Bronchial epithelial cell (primary cell): ENCODE measurements at regions not wholly inside any gene's neighbourhood (a gene's known extent, or its start where the extent isn't known, plus 50 kb on each side); places are given as distances from the start of the nearest gene placed in this dataset.

ENCODE experiments used
- DNase-seq: peaks from one replicate; pipeline ENCODE4 v3.0.0-alpha.2; 2010; ENCODE audit warnings: low read depth
- FAIRE-seq: peaks from 2 replicates; lab custom pipeline; 2011; peaks lifted over from hg19 to GRCh38; lab: Jason Lieb, UNC
- H3K27me3 ChIP-seq: 2 replicates; pipeline ENCODE4 v1.5.1; 2011; ENCODE audit warnings: low read length; ENCODE audit not compliant: control insufficient read depth, insufficient read depth
- H3K36me3 ChIP-seq: 2 replicates; pipeline ENCODE4 v1.5.1; 2011; ENCODE audit warnings: low read length; ENCODE audit not compliant: control insufficient read depth, insufficient read depth
- H3K4me3 ChIP-seq: 2 replicates; pipeline ENCODE4 v1.5.1; 2011; ENCODE audit warnings: mild to moderate bottlenecking, low read depth, low read length, control low read depth
- CTCF ChIP-seq: IDR thresholded peaks from 2 replicates; pipeline ENCODE4 v1.5.1; 2011; ENCODE audit warnings: mild to moderate bottlenecking, moderate library complexity, low read length, control low read depth, inconsistent platforms; ENCODE audit not compliant: insufficient read depth, severe bottlenecking

DNA sequence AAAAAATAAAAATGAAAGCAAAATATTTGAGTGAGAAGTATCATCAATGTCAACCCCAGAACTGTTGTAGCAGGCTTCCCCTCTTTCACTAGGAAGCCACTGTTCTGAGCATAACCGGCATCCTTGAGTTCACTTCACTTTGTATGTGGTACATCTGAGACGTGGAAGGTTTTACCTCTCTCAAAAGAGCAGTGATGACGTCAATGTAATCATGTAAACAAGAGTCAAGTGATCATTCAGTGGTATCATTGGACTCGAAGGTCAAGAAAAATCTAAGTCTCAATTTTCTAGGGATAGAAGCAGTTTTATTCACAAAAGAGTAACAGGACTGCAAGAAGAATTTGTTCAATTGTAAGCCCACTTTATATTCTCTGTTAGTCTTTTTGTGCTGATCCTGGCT is 339.8 kb upstream of the THRB start:
- FAIRE-seq (no peak), DNase-seq (no peak)
- H3K4me3 ChIP-seq: no peak overlapping the region
- H3K36me3 ChIP-seq: no peaks in the 10 kb centered on the region
- H3K27me3 ChIP-seq: peaks cover 8% of the 10 kb centered on the region
- TF ChIP-seq CTCF: no peak

GRCh38 chr3:24835510-24835909 is 340.9 kb upstream of the THRB start:
- H3K27me3 ChIP-seq: peaks cover 2% of the 10 kb centered on the region
- no peak for FAIRE-seq

GRCh38 chr3:24837601-24838000 is 343.0 kb upstream of the THRB start:
- no peak for TF ChIP-seq CTCF
- no peak for DNase-seq
- no peak for FAIRE-seq
- H3K4me3 ChIP-seq: no peak overlapping the region
- no peaks in the 10 kb centered on the region for H3K27me3 ChIP-seq
- H3K36me3 ChIP-seq: no peaks in the 10 kb centered on the region

More at GRCh38 chr3:24835510-24835909, 340.9 kb upstream of the THRB start:
- no peak for DNase-seq
- Histone ChIP-seq H3K4me3 (no peak overlapping the region), H3K36me3 (no peaks in the 10 kb centered on the region)
- no peak for TF ChIP-seq CTCF

GRCh38 chr3:24838533-24838932 is 343.9 kb upstream of the THRB start:
- no peak for FAIRE-seq
- no peaks in the 10 kb centered on the region for H3K36me3 ChIP-seq
- H3K27me3 ChIP-seq: no peaks in the 10 kb centered on the region
- no peak for TF ChIP-seq CTCF
- DNase-seq: no peak
- H3K4me3 ChIP-seq: no peak overlapping the region

GRCh38 chr3:24843955-24844354 is 349.3 kb upstream of the THRB start:
- DNase-seq (no peak), FAIRE-seq (no peak)
- Histone ChIP-seq H3K4me3 (no peak overlapping the region), H3K27me3 (no peaks in the 10 kb centered on the region), H3K36me3 (no peaks in the 10 kb centered on the region)
- no peak for TF ChIP-seq CTCF

DNA sequence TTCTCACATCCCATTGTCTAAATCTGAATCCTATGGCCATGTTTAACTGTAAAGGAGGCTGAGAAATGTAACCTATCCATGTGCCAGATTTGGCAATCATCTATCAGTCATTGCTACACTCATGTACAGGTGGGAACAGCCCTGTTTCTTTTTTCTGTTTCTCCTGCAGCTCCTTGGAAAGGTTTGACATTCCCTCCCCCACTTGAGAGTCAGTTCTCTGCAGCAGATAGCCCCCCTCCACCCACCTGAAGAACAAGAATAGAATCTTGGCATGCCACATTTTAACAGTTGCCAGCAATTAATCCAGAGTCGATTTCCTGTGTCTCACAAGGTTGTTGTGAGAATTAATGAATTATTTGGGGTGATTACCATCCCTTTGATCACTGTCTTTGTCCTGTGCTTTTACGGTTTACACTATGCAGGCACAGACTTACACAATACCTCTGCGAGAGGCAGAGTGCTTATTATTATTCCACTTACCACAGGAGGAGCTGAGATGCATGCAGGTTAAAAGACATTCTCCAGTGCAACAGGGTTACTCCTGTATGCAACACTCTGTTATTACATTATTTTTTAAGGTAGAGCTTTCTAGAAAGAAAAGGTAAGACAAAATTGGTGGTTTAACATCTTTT is 351.0 kb upstream of the THRB start:
- no peak for DNase-seq
- Histone ChIP-seq H3K27me3 (no peaks in the 10 kb centered on the region), H3K4me3 (no peak overlapping the region), H3K36me3 (no peaks in the 10 kb centered on the region)
- no peak for FAIRE-seq
- TF ChIP-seq CTCF: no peak
